ENCODE measurements at regions not wholly inside any gene's neighbourhood (a gene's known extent, or its start where the extent isn't known, plus 50 kb on each side); places are given as distances from the start of the nearest gene placed in this dataset.

- no peaks in the 10 kb centered on the region for H3K36me3 ChIP-seq (ENCODE audit: control insufficient read depth in 2 of 2, insufficient read depth in 2 of 2, low read length in 1 of 2)
- H3K9ac ChIP-seq (ENCODE audit: control insufficient read depth, insufficient read depth, low read length) = no peak overlapping the region
- no peaks in the 10 kb centered on the region for H3K9me3 ChIP-seq (replicated peaks; ENCODE audit: control insufficient read depth, insufficient read depth, low read length)
- H3K79me2 ChIP-seq (ENCODE audit: control insufficient read depth, insufficient read depth, low read length) = no peaks in the 10 kb centered on the region
- DNase-seq (ENCODE audit: low read depth, low spot score) = no peak
- no peak for ATAC-seq
- no peaks in the 10 kb centered on the region for H4K20me1 ChIP-seq (ENCODE audit: control insufficient read depth, insufficient read depth)
- H3K4me1 ChIP-seq (ENCODE audit: control insufficient read depth, insufficient read depth, low read length) = peaks cover 9% of the 10 kb centered on the region; the same call in 1 of the 2 replicates
- ChIA-PET SMC1A (ENCODE audit: uncharacterized antibody, unreplicated experiment) (no interaction called here), CTCF (interaction anchor here (0.7 kb wide), 1 partner anchor 44 kb away, joined by 3 read pairs; no protein-coding TSS in a partner anchor), POLR2A (no interaction called here), RAD21 (ENCODE audit: unreplicated experiment) (no interaction called here)
- no peak overlapping the region for H3K27ac ChIP-seq (ENCODE audit: control insufficient read depth, insufficient read depth)
- no peak overlapping the region for H2AFZ ChIP-seq (ENCODE audit: control insufficient read depth, low read depth, low read length)
- in situ Hi-C loops (cut with MboI) = no loop called here
- TF ChIP-seq MLLT1 (IDR thresholded peaks at IDR 0.05) (no peak), EGR1 (IDR thresholded peaks at IDR 0.05; ENCODE audit: borderline replicate concordance in 1 of 2, low read depth in 2 of 2, low read length in 2 of 2) (no peak), SREBF2 (IDR thresholded peaks at IDR 0.05; ENCODE audit: low read length) (no peak), SP1 (IDR thresholded peaks at IDR 0.05; ENCODE audit: low read depth, low read length) (no peak), BCL3 (IDR thresholded peaks at IDR 0.05; ENCODE audit: borderline replicate concordance, insufficient read depth, low read depth, low read length, poor library complexity, severe bottlenecking) (no peak), IKZF1 (conservative IDR thresholded peaks at IDR 0.05) (no peak)
- no TSS peak for BruUV-seq (replicated peaks)
- H3K27me3 ChIP-seq (replicated peaks in 1 of 2; ENCODE audit: control insufficient read depth in 2 of 2, insufficient read depth in 2 of 2, low read length in 1 of 2) = no peaks in the 10 kb centered on the region
- no peak overlapping the region for H3K4me3 ChIP-seq
- no peak for FAIRE-seq
- intact Hi-C loops (cut with micrococcal nuclease; ENCODE audit: unreplicated experiment) = no loop called here
- no peak overlapping the region for H3K4me2 ChIP-seq (ENCODE audit: control insufficient read depth, insufficient read depth)
- 41% methylated on average over 3 of the region's 3 CpGs for WGBS (ENCODE audit: insufficient coverage, insufficient replicate concordance, low lambda C conversion rate, missing lambda C conversion rate)
Observed at GRCh38 chr12:43208627-43209026, 343.4 kb downstream of the ADAMTS20 start.

All from GM12878 (cell line).